Activated CD4-positive, alpha-beta memory T cell treated with anti-CD3 and anti-CD28 coated beads, Interleukin-2, amount 10 ng/mL, durations not matched to agents 7 days and 5 days (primary cell): ENCODE measurements at regions not wholly inside any gene's neighbourhood (a gene's known extent, or its start where the extent isn't known, plus 50 kb on each side); places are given as distances from the start of the nearest gene placed in this dataset.

Source experiments
- CTCF ChIA-PET: fragments of 350-600 bp; sonication (Branson Sonifier 250); formaldehyde crosslinking; loops from one replicate; lab custom pipeline; 2021; ENCODE audit warnings: antibody characterized with exemption, inconsistent platforms; lab: Charles Lee
- POLR2A ChIA-PET: fragments of 350-600 bp; sonication (Branson Sonifier 250); formaldehyde crosslinking; loops from one replicate; lab custom pipeline; 2021; ENCODE audit warnings: antibody characterized with exemption; lab: Charles Lee
- DNase-seq: peaks from one replicate; pipeline ENCODE4 v3.0.0-alpha.2; 2020
- H3K27ac Mint-ChIP-seq: one replicate; pipeline ENCODE4 v1.8.0; 2021; ENCODE audit warnings: mild to moderate bottlenecking, mixed read lengths
- H3K27me3 Mint-ChIP-seq: one replicate; pipeline ENCODE4 v1.8.0; 2021; ENCODE audit warnings: mixed read lengths
- H3K36me3 Mint-ChIP-seq: one replicate; pipeline ENCODE4 v1.8.0; 2021; ENCODE audit warnings: low read depth, mixed read lengths
- H3K4me1 Mint-ChIP-seq: one replicate; pipeline ENCODE4 v1.8.0; 2021; ENCODE audit warnings: mixed read lengths
- H3K4me3 Mint-ChIP-seq: one replicate; pipeline ENCODE4 v1.8.0; 2021; ENCODE audit warnings: mild to moderate bottlenecking, mixed read lengths
- H3K9me3 Mint-ChIP-seq: one replicate; pipeline ENCODE4 v1.8.0; 2021; ENCODE audit warnings: mixed read lengths

DNA sequence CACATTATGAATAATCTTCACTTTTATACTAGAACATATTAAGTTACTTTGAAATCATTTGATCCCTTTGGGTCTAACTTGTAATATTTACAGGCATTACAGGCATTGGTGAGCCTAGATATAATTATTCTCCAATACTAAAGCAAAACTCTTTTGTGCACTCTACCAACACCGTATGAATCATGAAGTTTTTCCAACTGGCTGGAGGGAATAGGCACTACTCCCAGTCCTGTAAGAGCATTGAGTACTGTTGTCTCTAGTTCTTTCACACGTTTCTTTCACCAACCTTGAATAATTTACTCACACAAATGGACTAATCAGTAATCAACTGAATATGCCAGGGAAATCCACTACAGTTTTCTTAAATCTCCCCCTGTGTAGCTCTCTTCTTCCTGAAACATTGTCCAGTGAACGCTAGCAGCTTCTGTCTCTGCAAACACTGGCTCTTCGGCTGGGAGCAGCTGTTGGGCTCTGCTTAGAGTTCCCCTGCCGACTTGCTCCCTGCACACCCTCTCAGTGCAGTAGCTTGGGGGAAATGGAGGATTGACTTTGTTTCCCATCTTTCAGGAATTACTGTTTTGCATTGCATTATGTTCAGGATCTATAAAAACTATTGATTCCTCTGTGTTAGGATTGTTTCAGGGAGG, 476.7 kb downstream of the RFC3 start:
- Mint-ChIP-seq H3K27ac (no peak overlapping the region), H3K4me3 (no peak overlapping the region), H3K36me3 (no peaks in the 10 kb centered on the region), H3K27me3 (no peaks in the 10 kb centered on the region), H3K9me3 (no peaks in the 10 kb centered on the region), H3K4me1 (no peaks in the 10 kb centered on the region)
- CTCF ChIA-PET: no interaction called here
- no peak for DNase-seq
- POLR2A ChIA-PET: no interaction called here

DNA sequence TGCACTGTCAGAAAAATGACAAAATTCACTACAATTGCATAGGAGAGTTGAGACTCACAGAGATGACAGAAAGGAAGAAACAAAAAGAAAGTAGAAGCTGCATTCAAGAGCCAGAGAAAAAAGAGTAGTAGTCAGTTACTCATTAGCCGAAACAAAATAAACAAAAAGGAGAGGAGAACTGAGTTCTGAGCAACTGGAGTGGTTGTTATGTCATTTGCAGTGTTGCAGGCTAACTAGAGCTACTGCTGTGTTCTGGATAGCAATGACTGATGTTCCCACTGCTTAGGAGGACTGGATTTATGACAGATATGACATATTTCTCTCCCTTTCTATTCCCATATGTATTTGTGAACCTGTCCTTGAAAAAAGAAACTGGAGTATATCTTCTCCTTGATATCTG, 482.6 kb downstream of the RFC3 start:
- CTCF ChIA-PET: no interaction called here
- no peak overlapping the region for H3K4me3 Mint-ChIP-seq
- H3K27ac Mint-ChIP-seq: no peak overlapping the region
- H3K27me3 Mint-ChIP-seq: no peaks in the 10 kb centered on the region
- H3K36me3 Mint-ChIP-seq: no peaks in the 10 kb centered on the region
- POLR2A ChIA-PET: no interaction called here
- DNase-seq: no peak
- peaks cover 2% of the 10 kb centered on the region for H3K9me3 Mint-ChIP-seq
- no peaks in the 10 kb centered on the region for H3K4me1 Mint-ChIP-seq

DNA sequence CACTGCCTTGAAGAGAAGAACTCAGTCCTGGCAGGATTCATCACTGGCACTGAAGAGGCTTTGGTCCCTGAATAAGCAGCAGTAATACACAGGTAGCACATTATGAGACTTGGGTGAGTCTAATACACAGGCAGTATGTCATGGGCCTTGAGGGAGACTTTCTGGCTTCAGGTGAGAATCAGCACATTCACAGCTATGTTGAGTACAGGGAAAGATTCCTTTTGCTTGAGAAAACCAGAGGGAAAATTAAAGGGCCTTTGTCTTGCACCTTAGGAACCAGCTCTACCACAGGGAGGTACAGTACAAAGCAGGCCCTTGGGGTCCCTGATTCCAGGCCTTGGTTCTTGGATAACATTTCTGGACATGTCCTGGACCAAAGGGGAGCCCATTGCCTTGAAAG, 484.6 kb downstream of the RFC3 start:
- no peaks in the 10 kb centered on the region for H3K36me3 Mint-ChIP-seq
- DNase-seq: no peak
- H3K4me1 Mint-ChIP-seq: no peaks in the 10 kb centered on the region
- POLR2A ChIA-PET: no interaction called here
- CTCF ChIA-PET: no interaction called here
- H3K27me3 Mint-ChIP-seq: no peaks in the 10 kb centered on the region
- H3K9me3 Mint-ChIP-seq: peaks cover 2% of the 10 kb centered on the region
- H3K27ac Mint-ChIP-seq: no peak overlapping the region
- H3K4me3 Mint-ChIP-seq: no peak overlapping the region

DNA sequence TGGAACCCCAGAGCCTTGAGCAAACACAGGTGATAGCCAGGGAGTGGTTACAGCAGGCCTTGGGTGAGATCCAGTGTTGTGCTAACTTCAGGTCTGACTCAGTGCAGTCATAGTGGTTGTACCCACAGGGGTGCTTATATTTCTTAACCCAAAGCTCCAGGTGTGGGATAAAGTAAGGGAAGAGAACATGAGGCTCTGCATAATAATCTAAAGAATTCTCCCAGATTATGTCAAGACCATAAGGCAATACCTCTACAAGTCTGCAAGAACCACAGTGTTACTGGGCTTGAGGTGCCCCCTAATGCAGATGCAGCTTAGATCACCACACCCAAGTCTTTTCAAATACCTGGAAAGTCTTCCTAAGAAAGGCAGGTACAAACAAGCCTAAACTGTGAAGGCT, 485.4 kb downstream of the RFC3 start:
- H3K36me3 Mint-ChIP-seq: no peaks in the 10 kb centered on the region
- no peak overlapping the region for H3K27ac Mint-ChIP-seq
- ChIA-PET CTCF (no interaction called here), POLR2A (no interaction called here)
- H3K4me1 Mint-ChIP-seq: no peaks in the 10 kb centered on the region
- no peaks in the 10 kb centered on the region for H3K27me3 Mint-ChIP-seq
- DNase-seq: no peak
- no peak overlapping the region for H3K4me3 Mint-ChIP-seq
- peaks cover 2% of the 10 kb centered on the region for H3K9me3 Mint-ChIP-seq

DNA sequence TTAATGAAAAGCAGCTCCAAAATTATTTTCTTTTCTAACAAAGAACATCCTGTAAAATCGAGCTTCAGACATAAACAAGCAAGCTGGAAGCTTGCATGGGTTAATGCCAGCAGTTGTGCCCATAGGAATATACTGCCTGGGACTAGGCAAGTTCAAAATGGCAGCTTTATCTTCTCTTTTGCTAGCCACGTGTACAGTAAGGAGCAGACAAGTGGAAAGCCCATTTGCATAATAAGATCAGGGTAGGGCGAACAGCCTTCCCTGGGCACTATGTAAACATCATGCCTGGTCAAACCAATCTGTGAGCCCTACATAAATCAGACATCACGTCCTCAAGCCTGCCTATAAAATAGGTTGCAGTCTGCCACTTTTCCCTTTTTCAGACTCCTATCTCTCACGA, 489.7 kb downstream of the RFC3 start:
- DNase-seq: no peak
- Mint-ChIP-seq H3K4me3 (no peak overlapping the region), H3K9me3 (peaks cover 2% of the 10 kb centered on the region), H3K36me3 (no peaks in the 10 kb centered on the region), H3K27ac (no peak overlapping the region), H3K4me1 (no peaks in the 10 kb centered on the region), H3K27me3 (no peaks in the 10 kb centered on the region)
- ChIA-PET POLR2A (no interaction called here), CTCF (no interaction called here)

DNA sequence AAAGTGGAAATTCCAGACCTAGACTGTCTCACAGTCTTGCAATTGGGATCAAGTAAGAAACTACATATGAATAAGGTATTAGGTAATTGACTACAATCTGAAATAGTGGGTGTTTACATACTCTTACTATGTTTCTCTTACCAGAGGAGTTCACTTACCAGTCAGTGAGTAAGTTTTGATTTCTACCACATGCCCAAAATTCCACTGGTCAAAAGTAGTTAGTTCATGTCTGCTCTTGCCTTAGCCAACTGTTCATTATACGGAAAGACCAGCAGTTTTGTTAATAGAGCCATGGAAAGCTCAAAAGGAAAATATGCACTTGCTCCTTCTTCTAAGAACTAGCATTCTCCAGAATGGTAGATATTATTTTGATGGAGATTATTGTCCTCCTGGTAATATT, 490.8 kb downstream of the RFC3 start:
- H3K4me3 Mint-ChIP-seq: no peak overlapping the region
- H3K27ac Mint-ChIP-seq: no peak overlapping the region
- POLR2A ChIA-PET: no interaction called here
- CTCF ChIA-PET: no interaction called here
- H3K9me3 Mint-ChIP-seq: peaks cover 2% of the 10 kb centered on the region
- DNase-seq: no peak
- H3K4me1 Mint-ChIP-seq: no peaks in the 10 kb centered on the region
- H3K36me3 Mint-ChIP-seq: no peaks in the 10 kb centered on the region
- H3K27me3 Mint-ChIP-seq: no peaks in the 10 kb centered on the region

DNA sequence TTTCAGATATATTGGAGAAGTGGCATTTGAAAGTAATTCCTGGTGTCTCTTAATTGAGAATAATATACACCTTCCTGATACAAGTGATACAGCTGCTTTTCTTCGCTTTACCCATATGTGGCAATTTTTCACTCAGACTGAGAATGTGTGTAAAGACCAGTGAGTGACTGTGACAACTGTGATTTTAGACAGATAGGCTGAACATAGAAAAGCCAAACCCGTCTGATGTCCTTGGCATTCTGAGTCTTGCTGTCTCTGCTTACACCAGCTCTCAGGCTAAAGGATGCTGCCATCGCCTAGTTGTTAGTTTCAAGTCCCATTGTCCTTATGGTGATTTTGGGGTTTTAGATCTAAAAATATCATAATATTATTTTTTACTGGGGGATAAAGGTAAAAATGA, 492.6 kb downstream of the RFC3 start:
- no peak overlapping the region for H3K4me3 Mint-ChIP-seq
- H3K27me3 Mint-ChIP-seq: no peaks in the 10 kb centered on the region
- H3K27ac Mint-ChIP-seq: no peak overlapping the region
- DNase-seq: no peak
- H3K4me1 Mint-ChIP-seq: no peaks in the 10 kb centered on the region
- no peaks in the 10 kb centered on the region for H3K36me3 Mint-ChIP-seq
- peaks cover 3% of the 10 kb centered on the region for H3K9me3 Mint-ChIP-seq
- ChIA-PET CTCF (no interaction called here), POLR2A (no interaction called here)

DNA sequence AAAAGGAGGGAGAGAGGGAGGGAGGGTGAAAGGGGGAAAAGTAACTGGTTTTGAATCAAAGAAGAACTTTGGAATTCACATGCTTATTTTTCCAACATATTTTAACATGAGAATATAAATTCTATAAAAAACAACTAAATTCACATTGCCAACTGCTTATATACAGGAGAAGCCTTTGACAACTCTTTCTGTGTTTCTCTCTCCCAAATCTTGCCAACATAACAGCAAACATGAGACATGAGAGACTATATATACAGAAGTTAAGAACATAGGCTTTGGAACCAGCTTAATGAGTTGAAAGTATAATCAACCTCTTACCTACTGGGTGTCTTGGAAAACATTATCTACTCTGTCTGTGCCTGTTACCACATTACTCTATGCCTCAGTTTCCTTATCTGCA, 493.3 kb downstream of the RFC3 start:
- CTCF ChIA-PET: no interaction called here
- no peaks in the 10 kb centered on the region for H3K4me1 Mint-ChIP-seq
- no peak overlapping the region for H3K4me3 Mint-ChIP-seq
- H3K9me3 Mint-ChIP-seq: peaks cover 3% of the 10 kb centered on the region
- no peak for DNase-seq
- no peak overlapping the region for H3K27ac Mint-ChIP-seq
- no peaks in the 10 kb centered on the region for H3K36me3 Mint-ChIP-seq
- no peaks in the 10 kb centered on the region for H3K27me3 Mint-ChIP-seq
- POLR2A ChIA-PET: no interaction called here

DNA sequence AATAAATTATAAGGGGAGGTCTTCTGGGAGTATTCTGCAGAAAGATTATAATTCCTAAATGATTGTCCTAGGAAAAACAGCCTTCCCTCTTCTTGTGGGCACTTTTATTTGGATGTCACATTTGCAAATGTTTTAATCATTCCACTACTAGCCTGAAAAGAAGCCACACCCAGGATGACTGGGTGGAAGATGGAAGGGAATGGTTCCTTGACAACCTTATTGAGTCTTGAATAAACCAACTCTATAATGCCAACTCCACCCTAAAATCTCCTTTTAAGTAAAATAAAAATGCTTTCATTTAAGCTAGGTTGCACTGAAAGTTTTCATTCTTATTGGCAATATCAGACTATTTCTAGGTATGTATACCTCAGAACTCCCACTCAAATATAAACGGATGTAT, 494.6 kb downstream of the RFC3 start:
- Mint-ChIP-seq H3K9me3 (peaks cover 3% of the 10 kb centered on the region), H3K4me3 (no peak overlapping the region), H3K27ac (no peak overlapping the region), H3K4me1 (no peaks in the 10 kb centered on the region), H3K27me3 (no peaks in the 10 kb centered on the region), H3K36me3 (no peaks in the 10 kb centered on the region)
- ChIA-PET POLR2A (no interaction called here), CTCF (no interaction called here)
- DNase-seq: no peak

DNA sequence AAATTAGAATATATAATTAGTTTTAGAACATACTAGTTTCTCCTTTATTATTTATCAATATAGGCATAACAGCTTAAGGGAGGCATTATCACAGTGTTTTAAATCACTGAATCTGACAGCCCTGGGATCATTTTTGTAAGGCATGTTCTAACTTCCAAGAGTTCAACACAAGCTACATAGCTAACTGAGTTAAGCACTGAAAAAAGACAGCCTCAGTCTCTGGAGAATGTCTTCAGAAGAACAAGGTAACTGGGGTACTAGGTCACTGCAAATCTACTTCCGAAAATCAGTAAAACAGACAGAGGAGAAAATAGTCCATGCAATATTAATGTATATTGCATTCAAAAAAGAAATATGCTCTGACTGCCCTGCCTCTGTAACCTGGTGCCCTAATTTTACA, 502.1 kb downstream of the RFC3 start:
- no peak overlapping the region for H3K27ac Mint-ChIP-seq
- CTCF ChIA-PET: no interaction called here

DNA sequence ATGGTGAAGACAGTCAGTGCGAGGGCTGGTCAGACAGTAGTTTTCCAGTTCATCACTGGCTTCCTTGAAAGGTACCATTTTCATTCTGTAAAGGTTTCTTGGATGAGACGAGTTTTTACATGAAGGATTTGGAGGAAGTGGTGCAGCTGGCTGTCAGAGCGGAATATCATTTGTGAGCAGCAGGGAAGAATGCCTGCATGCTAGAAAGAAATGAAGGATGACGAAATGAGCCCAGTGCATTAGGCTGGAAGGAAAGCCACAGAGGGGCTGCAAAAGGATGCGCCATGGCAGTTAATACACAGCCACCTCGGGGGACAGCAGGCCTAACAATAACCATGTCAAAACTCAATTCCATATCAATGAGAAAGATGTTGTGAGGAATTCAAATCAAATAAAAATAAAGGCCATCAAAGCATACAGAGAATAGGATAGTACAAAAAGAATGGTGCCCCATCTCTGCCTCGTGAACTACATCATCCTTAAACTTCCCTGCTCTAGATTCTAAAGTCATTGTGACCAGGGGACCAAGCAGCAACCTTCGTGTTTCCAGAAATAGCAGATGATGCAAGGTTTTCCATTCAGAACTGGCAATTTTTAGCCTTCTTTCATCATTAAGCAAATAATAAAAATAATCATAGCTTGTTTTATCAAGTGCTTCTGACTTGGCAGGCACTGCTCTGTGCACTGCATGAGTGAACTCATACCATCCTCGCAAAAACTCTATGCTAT, 504.2 kb downstream of the RFC3 start:
- Mint-ChIP-seq H3K36me3 (no peaks in the 10 kb centered on the region), H3K9me3 (peaks cover 2% of the 10 kb centered on the region), H3K27me3 (no peaks in the 10 kb centered on the region), H3K27ac (no peak overlapping the region), H3K4me3 (no peak overlapping the region), H3K4me1 (no peaks in the 10 kb centered on the region)
- POLR2A ChIA-PET: no interaction called here
- DNase-seq: no peak
- CTCF ChIA-PET: no interaction called here

More for the DNA sequence above, 502.1 kb downstream of the RFC3 start:
- POLR2A ChIA-PET: no interaction called here
- no peak for DNase-seq
- Mint-ChIP-seq H3K36me3 (no peaks in the 10 kb centered on the region), H3K9me3 (no peaks in the 10 kb centered on the region), H3K27me3 (no peaks in the 10 kb centered on the region), H3K4me3 (no peak overlapping the region), H3K4me1 (no peaks in the 10 kb centered on the region)

DNA sequence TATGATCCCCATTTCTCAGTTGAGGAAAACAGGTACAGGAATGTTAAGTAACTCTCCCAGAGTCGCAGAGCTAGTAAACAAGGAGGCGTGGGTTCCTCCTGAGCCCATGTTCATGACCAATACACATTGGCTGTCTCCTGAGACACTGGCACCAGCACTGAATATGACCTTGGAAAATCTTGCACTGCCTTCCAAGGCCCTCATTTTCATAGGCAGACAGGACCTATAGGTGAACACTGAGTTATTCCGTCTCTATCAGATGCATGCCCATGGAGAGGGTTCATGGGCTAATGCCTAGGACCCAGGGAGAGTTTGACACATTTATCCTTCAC, 504.8 kb downstream of the RFC3 start:
- no peaks in the 10 kb centered on the region for H3K27me3 Mint-ChIP-seq
- H3K27ac Mint-ChIP-seq: no peak overlapping the region
- H3K4me3 Mint-ChIP-seq: no peak overlapping the region
- ChIA-PET CTCF (no interaction called here), POLR2A (no interaction called here)
- no peaks in the 10 kb centered on the region for H3K36me3 Mint-ChIP-seq
- no peak for DNase-seq
- peaks cover 6% of the 10 kb centered on the region for H3K9me3 Mint-ChIP-seq
- H3K4me1 Mint-ChIP-seq: no peaks in the 10 kb centered on the region

DNA sequence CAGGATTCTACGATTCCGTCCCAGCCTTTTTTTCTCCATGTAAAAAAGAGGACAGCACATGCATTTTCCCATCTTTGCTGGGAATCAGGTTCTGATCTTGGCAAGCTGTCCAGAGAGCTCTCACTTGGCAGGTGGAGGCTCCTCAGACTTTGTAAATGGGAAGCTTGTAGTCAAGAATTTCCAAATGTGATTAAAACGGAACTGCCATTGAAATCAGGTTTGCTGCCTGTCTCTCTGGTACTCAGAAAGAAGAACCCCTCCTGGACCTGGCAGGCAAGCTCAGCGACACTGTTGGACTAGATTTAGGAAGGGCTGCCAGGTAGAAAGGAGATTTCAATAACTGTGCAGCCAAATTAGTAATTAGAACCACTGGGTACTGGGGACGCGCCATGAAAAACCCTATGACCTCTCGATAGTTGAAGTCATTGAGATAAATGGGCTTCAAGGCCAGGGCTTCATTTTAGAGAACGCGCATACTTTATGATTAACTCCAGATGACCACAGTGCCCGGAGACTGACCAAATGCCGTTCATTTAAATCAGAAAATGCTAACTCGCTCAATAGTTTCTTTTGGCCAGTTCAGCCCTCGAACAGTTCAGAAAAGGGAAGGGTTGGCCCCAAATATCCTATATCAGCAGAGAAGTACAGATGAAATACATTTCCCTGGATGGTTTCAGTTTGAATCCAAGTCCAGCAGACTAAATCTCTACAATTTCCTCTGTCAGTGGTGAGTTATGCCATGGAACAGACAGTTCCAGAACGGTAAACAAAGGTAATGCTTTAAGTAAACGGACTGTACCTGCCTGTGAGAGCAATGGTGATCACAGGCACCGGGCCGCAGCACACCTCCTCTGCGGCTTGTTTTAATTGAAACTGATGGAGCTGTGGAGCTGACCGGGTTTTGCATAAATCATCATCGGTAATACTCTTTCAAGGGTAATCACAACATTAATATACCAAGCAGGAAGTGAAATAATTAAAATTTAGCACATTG, 517.4 kb downstream of the RFC3 start:
- DNase-seq: no peak
- H3K27me3 Mint-ChIP-seq: no peaks in the 10 kb centered on the region
- H3K36me3 Mint-ChIP-seq: no peaks in the 10 kb centered on the region
- CTCF ChIA-PET: no interaction called here
- no peak overlapping the region for H3K27ac Mint-ChIP-seq
- POLR2A ChIA-PET: no interaction called here
- H3K4me1 Mint-ChIP-seq: no peaks in the 10 kb centered on the region
- no peak overlapping the region for H3K4me3 Mint-ChIP-seq
- H3K9me3 Mint-ChIP-seq: peaks cover 6% of the 10 kb centered on the region
